ENCODE measurements at regions not wholly inside any gene's neighbourhood (a gene's known extent, or its start where the extent isn't known, plus 50 kb on each side); places are given as distances from the start of the nearest gene placed in this dataset.

GRCh38 chr2:129868151-129868550 lies 111.3 kb upstream of the RAB6C start:
- FAIRE-seq (no peak), DNase-seq (no peak), ATAC-seq (no peak)
- WGBS, 2 donors: 74 to 78% methylated on average over 8 of the region's 8 CpGs
- no peaks in the 10 kb centered on the region for H3K9me3 ChIP-seq
- intact Hi-C loops (cut with DNase I): no loop called here
- no peaks in the 10 kb centered on the region for H3K4me1 ChIP-seq
- H3K4me3 ChIP-seq: no peak overlapping the region
- H3K27me3 ChIP-seq: no peaks in the 10 kb centered on the region
- TF ChIP-seq CTCF (IDR thresholded peaks at IDR 0.05): no peak
- H3K36me3 ChIP-seq: no peaks in the 10 kb centered on the region
- no peak overlapping the region for H3K27ac ChIP-seq

- intact Hi-C loops (cut with DNase I): no loop called here
- no peak overlapping the region for H3K4me3 ChIP-seq
- DNase-seq (no peak), ATAC-seq (no peak), FAIRE-seq (no peak)
- no peaks in the 10 kb centered on the region for H3K36me3 ChIP-seq
- H3K4me1 ChIP-seq: no peaks in the 10 kb centered on the region
- no peaks in the 10 kb centered on the region for H3K9me3 ChIP-seq
- WGBS, 2 donors: 59 to 67% methylated on average over 4 of the region's 4 CpGs
- no peak overlapping the region for H3K27ac ChIP-seq
- no peaks in the 10 kb centered on the region for H3K27me3 ChIP-seq
- TF ChIP-seq CTCF (IDR thresholded peaks at IDR 0.05): no peak
Observed at GRCh38 chr2:129870685-129871241, 108.7 kb upstream of the RAB6C start.

GRCh38 chr2:129872446-129872845 lies 107.0 kb upstream of the RAB6C start:
- Histone ChIP-seq H3K36me3 (no peaks in the 10 kb centered on the region), H3K9me3 (no peaks in the 10 kb centered on the region), H3K27ac (no peak overlapping the region), H3K4me1 (peaks cover 0 to 3% (median 3%) of the 10 kb centered on the region in 3 donors), H3K4me3 (no peak overlapping the region), H3K27me3 (no peaks in the 10 kb centered on the region)
- ATAC-seq (no peak), DNase-seq (no peak), FAIRE-seq (no peak)
- intact Hi-C loops (cut with DNase I): no loop called here
- TF ChIP-seq CTCF (IDR thresholded peaks at IDR 0.05): no peak
- WGBS, 2 donors: 87 to 91% methylated on average over 4 of the region's 4 CpGs

GRCh38 chr2:129876541-129876940 lies 102.9 kb upstream of the RAB6C start:
- intact Hi-C loops (cut with DNase I): no loop called here
- no peaks in the 10 kb centered on the region for H3K27me3 ChIP-seq
- H3K27ac ChIP-seq: no peak overlapping the region
- DNase-seq (no peak), ATAC-seq (peak; percentile 17 to 27 (median 19)), FAIRE-seq (no peak)
- H3K4me1 ChIP-seq: peaks cover 0 to 6% (median 3%) of the 10 kb centered on the region in 3 donors
- TF ChIP-seq CTCF (IDR thresholded peaks at IDR 0.05): no peak
- H3K9me3 ChIP-seq: no peaks in the 10 kb centered on the region
- H3K4me3 ChIP-seq: peak overlapping the region; percentile 52 to 68 (median 56)
- 39 to 47% methylated on average over 7 of the region's 7 CpGs for WGBS, 2 donors
- H3K36me3 ChIP-seq: no peaks in the 10 kb centered on the region

- Histone ChIP-seq H3K4me1 (peaks cover 0 to 6% (median 3%) of the 10 kb centered on the region in 3 donors), H3K4me3 (peak overlapping the region; percentile 52 to 68 (median 56)), H3K9me3 (no peaks in the 10 kb centered on the region), H3K36me3 (no peaks in the 10 kb centered on the region), H3K27me3 (no peaks in the 10 kb centered on the region), H3K27ac (peak overlapping the region in 3 of 4 donors; percentile 18 to 76 (median 69))
- FAIRE-seq (no peak), DNase-seq (peak; percentile 93 to 96 (median 94)), ATAC-seq (peak; percentile 95 to 97 (median 96))
- no peak for TF ChIP-seq CTCF (IDR thresholded peaks at IDR 0.05)
- intact Hi-C loops (cut with DNase I): no loop called here
- 1% methylated on average over 12 to 17 of the region's 20 CpGs for WGBS, 2 donors
Observed at GRCh38 chr2:129877289-129877741, 102.2 kb upstream of the RAB6C start.

Measured in pancreas (tissue), 10 donors.